GM12878 (cell line): ENCODE measurements at regions not wholly inside any gene's neighbourhood (a gene's known extent, or its start where the extent isn't known, plus 50 kb on each side); places are given as distances from the start of the nearest gene placed in this dataset.

Experiments used
- ATAC-seq: fragments of 200-7000 bp; cut with Tn5 transposase; 3 replicates; pipeline ENCODE4 v1.9.1; 2020; ENCODE audit warnings: mild to moderate bottlenecking, moderate library complexity
- BruUV-seq: library from RNA; stranded (reverse); fragments of 400-500 nt; replicated peaks from 2 replicates; lab custom pipeline; 2021; lab: Mats Ljungman, UMichigan
- CTCF ChIA-PET: fragments of 300-600 bp; sonication (Branson Sonifier 250); formaldehyde crosslinking; extraction: SDS; loops from one replicate; lab custom pipeline; 2021; ENCODE audit warnings: inconsistent platforms; lab: Yijun Ruan, JAX
- POLR2A ChIA-PET: fragments of 350-600 bp; formaldehyde crosslinking; extraction: SDS; loops from one replicate; lab custom pipeline; 2021; ENCODE audit warnings: inconsistent platforms; lab: Charles Lee
- RAD21 ChIA-PET: fragments of 300-600 bp; sonication (Branson Sonifier 250); formaldehyde crosslinking; loops from one replicate; lab custom pipeline; 2023; ENCODE audit warnings: antibody characterized with exemption; ENCODE audit not compliant: unreplicated experiment; lab: Charles Lee
- SMC1A ChIA-PET: fragments of 300-600 bp; sonication (Branson Sonifier 250); formaldehyde crosslinking; loops from one replicate; lab custom pipeline; 2023; ENCODE audit not compliant: unreplicated experiment, uncharacterized antibody; lab: Charles Lee
- DNase-seq: peaks from one replicate; pipeline ENCODE4 v3.0.0-alpha.2; 2011; ENCODE audit warnings: low read depth, low spot score
- FAIRE-seq: peaks from 3 replicates; lab custom pipeline; 2011; peaks lifted over from hg19 to GRCh38; lab: Jason Lieb, UNC
- H2AFZ ChIP-seq: 2 replicates; pipeline ENCODE4 v1.6.0; 2011; ENCODE audit warnings: low read depth, low read length, control low read depth; ENCODE audit not compliant: control insufficient read depth
- H3K27ac ChIP-seq: 2 replicates; pipeline ENCODE4 v1.5.1; 2011; ENCODE audit warnings: control low read depth; ENCODE audit not compliant: control insufficient read depth, insufficient read depth
- H3K27me3 ChIP-seq, 2 experiments: replicated peaks in 1 of 2; 2 replicates each; pipeline versions ENCODE4 v1.6.0 to v1.6.1; 2011; ENCODE audit warnings: low read length in 1 of 2; ENCODE audit not compliant: control insufficient read depth in 2 of 2, insufficient read depth in 2 of 2
- H3K36me3 ChIP-seq, 2 experiments: 2 replicates each; pipeline ENCODE4 v1.5.1; 2011; ENCODE audit warnings: low read length in 1 of 2; ENCODE audit not compliant: control insufficient read depth in 2 of 2, insufficient read depth in 2 of 2
- H3K4me1 ChIP-seq: 2 replicates; pipeline ENCODE4 v1.6.1; 2011; ENCODE audit warnings: mild to moderate bottlenecking, low read length, moderate library complexity, mixed read lengths; ENCODE audit not compliant: control insufficient read depth, insufficient read depth
- H3K4me2 ChIP-seq: 2 replicates; pipeline ENCODE4 v1.6.0; 2011; ENCODE audit warnings: control low read depth; ENCODE audit not compliant: control insufficient read depth, insufficient read depth
- H3K4me3 ChIP-seq: fragments of 200-600 bp; sonication (generic); 2 replicates; pipeline ENCODE4 v1.5.1; 2016
- H3K79me2 ChIP-seq: 2 replicates; pipeline ENCODE4 v1.6.0; 2011; ENCODE audit warnings: low read length; ENCODE audit not compliant: control insufficient read depth, insufficient read depth
- H3K9ac ChIP-seq: 2 replicates; pipeline ENCODE4 v1.8.0; 2011; ENCODE audit warnings: low read length, control low read depth, mixed read lengths; ENCODE audit not compliant: control insufficient read depth, insufficient read depth
- H3K9me3 ChIP-seq: replicated peaks from 3 replicates; pipeline ENCODE4 v1.5.1; 2011; ENCODE audit warnings: mild to moderate bottlenecking, low read length; ENCODE audit not compliant: control insufficient read depth, insufficient read depth
- H4K20me1 ChIP-seq: 2 replicates; pipeline ENCODE4 v1.6.0; 2011; ENCODE audit not compliant: control insufficient read depth, insufficient read depth
- BCL11A ChIP-seq: IDR thresholded peaks from 2 replicates; pipeline ENCODE4 v1.6.1; 2011; ENCODE audit warnings: low read depth, low read length
- CTCF ChIP-seq, 3 experiments: IDR thresholded peaks in 2 of 3; conservative IDR thresholded peaks in 1 of 3; 2 replicates each; pipeline ENCODE4 v1.5.1; 2011; ENCODE audit warnings: low read depth in 3 of 3, low read length in 3 of 3, mild to moderate bottlenecking in 3 of 3, control low read depth in 2 of 3, moderate library complexity in 2 of 3, inconsistent platforms in 1 of 3, mixed read lengths in 1 of 3; ENCODE audit not compliant: control insufficient read depth in 2 of 3, insufficient read depth in 1 of 3; ENCODE audit errors: extremely low read depth in 1 of 3
- NFYB ChIP-seq: IDR thresholded peaks from 2 replicates; pipeline ENCODE4 v1.6.1; 2011; ENCODE audit warnings: low read depth, mild to moderate bottlenecking, low read length, improper control_type of control experiment, moderate library complexity; ENCODE audit not compliant: insufficient read depth
- RELA ChIP-seq: fragments of 450-650 bp; IDR thresholded peaks from 2 replicates; pipeline ENCODE4 v1.8.0; 2014; ENCODE audit warnings: borderline replicate concordance; ENCODE audit not compliant: partially characterized antibody
- RFX5 ChIP-seq: IDR thresholded peaks from 2 replicates; pipeline ENCODE4 v1.6.1; 2011; ENCODE audit warnings: low read depth, low read length, improper control_type of control experiment
- SMAD5 ChIP-seq: IDR thresholded peaks from 2 replicates; pipeline ENCODE4 v1.6.1; 2016; ENCODE audit warnings: antibody characterized with exemption, low read depth
- WGBS: methylation state at CpG from one replicate; pipeline ENCODE4 v1.1.6; 2016; ENCODE audit warnings: low lambda C conversion rate; ENCODE audit not compliant: insufficient replicate concordance, insufficient coverage; ENCODE audit errors: missing lambda C conversion rate; 5-methylcytosine and 5-hydroxymethylcytosine counted together
- in situ Hi-C: fragments of 300-500 bp; cut with MboI; formaldehyde crosslinking; loops from 9 replicates; pipeline ENCODE4 v1.14.3; 2018; ENCODE audit warnings: mixed read lengths
- intact Hi-C: fragments of 100-400 bp; cut with micrococcal nuclease; formaldehyde crosslinking; loops from one replicate; pipeline ENCODE4 v1.14.2; 2022; ENCODE audit not compliant: unreplicated experiment
- TF ChIP-seq, protein P1 (sequence below): fragments of 450-650 bp; formaldehyde crosslinking; IDR thresholded peaks from 2 replicates; pipeline ENCODE4 v1.4.0; 2020; ENCODE audit warnings: mild to moderate bottlenecking, moderate library complexity
- TF ChIP-seq, protein P2 (sequence below): IDR thresholded peaks from 2 replicates; pipeline ENCODE4 v1.6.1; 2012; ENCODE audit warnings: low read length, inconsistent platforms
- TF ChIP-seq, protein P3 (sequence below): fragments of 450-650 bp; IDR thresholded peaks from 2 replicates; pipeline ENCODE4 v1.6.1; 2016; ENCODE audit warnings: mild to moderate bottlenecking

GRCh38 chr7:86212976-86213375 is 430.7 kb upstream of the GRM3 start:
- no TSS peak for BruUV-seq
- intact Hi-C loops = no loop called here
- Histone ChIP-seq H2AFZ (no peak overlapping the region), H4K20me1 (no peaks in the 10 kb centered on the region), H3K4me1 (no peaks in the 10 kb centered on the region), H3K4me2 (no peak overlapping the region), H3K27me3 (no peaks in the 10 kb centered on the region), H3K79me2 (no peaks in the 10 kb centered on the region), H3K9me3 (no peaks in the 10 kb centered on the region), H3K9ac (no peak overlapping the region), H3K27ac (no peak overlapping the region), H3K4me3 (no peak overlapping the region), H3K36me3 (no peaks in the 10 kb centered on the region)
- ChIA-PET POLR2A (no interaction called here), CTCF (interaction anchor here (1.4 kb wide), 1 partner anchor 257 kb away, joined by 5 read pairs; no protein-coding TSS in a partner anchor), RAD21 (no interaction called here), SMC1A (no interaction called here)
- ATAC-seq (no peak), DNase-seq (no peak), FAIRE-seq (no peak)
- in situ Hi-C loops = no loop called here
- 44% methylated on average over 2 of the region's 2 CpGs for WGBS
- TF ChIP-seq CTCF (IDR thresholded peaks at IDR 0.05 in 2 of 3, conservative IDR thresholded peaks at IDR 0.05 in 1 of 3; ENCODE audit: control insufficient read depth in 2 of 3, extremely low read depth in 1 of 3, insufficient read depth in 1 of 3, low read depth in 3 of 3, low read length in 3 of 3) = no peak

DNA sequence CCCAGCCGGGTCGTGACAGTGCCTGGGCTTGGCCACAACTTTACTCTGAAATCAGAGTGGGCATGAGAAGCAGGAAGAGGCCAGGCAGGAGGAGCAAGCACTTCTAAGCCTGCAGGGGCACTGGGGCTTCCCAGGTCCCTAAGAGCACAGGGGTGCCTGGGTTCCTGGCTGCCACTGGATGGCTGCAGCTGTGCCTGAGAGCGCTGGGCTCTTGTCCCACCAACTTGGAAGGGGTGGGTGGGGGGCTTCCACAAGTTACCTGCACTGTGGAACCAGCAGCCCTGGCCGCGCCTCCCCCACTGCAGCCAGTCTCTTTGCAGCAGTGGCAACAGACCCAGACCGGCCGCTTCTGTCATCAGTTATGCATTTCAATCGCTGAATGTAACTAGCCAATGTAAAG is 434.7 kb upstream of the GRM3 start:
- FAIRE-seq = no peak
- TF ChIP-seq RFX5 (no peak), SMAD5 (no peak), RELA (no peak), BCL11A (no peak), NFYB (no peak)
- TF ChIP-seq, protein P1, sequence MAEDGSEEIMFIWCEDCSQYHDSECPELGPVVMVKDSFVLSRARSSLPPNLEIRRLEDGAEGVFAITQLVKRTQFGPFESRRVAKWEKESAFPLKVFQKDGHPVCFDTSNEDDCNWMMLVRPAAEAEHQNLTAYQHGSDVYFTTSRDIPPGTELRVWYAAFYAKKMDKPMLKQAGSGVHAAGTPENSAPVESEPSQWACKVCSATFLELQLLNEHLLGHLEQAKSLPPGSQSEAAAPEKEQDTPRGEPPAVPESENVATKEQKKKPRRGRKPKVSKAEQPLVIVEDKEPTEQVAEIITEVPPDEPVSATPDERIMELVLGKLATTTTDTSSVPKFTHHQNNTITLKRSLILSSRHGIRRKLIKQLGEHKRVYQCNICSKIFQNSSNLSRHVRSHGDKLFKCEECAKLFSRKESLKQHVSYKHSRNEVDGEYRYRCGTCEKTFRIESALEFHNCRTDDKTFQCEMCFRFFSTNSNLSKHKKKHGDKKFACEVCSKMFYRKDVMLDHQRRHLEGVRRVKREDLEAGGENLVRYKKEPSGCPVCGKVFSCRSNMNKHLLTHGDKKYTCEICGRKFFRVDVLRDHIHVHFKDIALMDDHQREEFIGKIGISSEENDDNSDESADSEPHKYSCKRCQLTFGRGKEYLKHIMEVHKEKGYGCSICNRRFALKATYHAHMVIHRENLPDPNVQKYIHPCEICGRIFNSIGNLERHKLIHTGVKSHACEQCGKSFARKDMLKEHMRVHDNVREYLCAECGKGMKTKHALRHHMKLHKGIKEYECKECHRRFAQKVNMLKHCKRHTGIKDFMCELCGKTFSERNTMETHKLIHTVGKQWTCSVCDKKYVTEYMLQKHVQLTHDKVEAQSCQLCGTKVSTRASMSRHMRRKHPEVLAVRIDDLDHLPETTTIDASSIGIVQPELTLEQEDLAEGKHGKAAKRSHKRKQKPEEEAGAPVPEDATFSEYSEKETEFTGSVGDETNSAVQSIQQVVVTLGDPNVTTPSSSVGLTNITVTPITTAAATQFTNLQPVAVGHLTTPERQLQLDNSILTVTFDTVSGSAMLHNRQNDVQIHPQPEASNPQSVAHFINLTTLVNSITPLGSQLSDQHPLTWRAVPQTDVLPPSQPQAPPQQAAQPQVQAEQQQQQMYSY (CRISPR knock-in tag) = no peak
- TF ChIP-seq, protein P2, sequence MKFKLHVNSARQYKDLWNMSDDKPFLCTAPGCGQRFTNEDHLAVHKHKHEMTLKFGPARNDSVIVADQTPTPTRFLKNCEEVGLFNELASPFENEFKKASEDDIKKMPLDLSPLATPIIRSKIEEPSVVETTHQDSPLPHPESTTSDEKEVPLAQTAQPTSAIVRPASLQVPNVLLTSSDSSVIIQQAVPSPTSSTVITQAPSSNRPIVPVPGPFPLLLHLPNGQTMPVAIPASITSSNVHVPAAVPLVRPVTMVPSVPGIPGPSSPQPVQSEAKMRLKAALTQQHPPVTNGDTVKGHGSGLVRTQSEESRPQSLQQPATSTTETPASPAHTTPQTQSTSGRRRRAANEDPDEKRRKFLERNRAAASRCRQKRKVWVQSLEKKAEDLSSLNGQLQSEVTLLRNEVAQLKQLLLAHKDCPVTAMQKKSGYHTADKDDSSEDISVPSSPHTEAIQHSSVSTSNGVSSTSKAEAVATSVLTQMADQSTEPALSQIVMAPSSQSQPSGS = no peak
- TF ChIP-seq, protein P3, sequence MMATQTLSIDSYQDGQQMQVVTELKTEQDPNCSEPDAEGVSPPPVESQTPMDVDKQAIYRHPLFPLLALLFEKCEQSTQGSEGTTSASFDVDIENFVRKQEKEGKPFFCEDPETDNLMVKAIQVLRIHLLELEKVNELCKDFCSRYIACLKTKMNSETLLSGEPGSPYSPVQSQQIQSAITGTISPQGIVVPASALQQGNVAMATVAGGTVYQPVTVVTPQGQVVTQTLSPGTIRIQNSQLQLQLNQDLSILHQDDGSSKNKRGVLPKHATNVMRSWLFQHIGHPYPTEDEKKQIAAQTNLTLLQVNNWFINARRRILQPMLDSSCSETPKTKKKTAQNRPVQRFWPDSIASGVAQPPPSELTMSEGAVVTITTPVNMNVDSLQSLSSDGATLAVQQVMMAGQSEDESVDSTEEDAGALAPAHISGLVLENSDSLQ = no peak

More for the DNA sequence above, 434.7 kb upstream of the GRM3 start:
- intact Hi-C loops = no loop called here
- Histone ChIP-seq H3K4me1 (no peaks in the 10 kb centered on the region), H3K4me3 (no peak overlapping the region), H3K27me3 (no peaks in the 10 kb centered on the region), H3K79me2 (no peaks in the 10 kb centered on the region), H3K9me3 (no peaks in the 10 kb centered on the region), H3K36me3 (no peaks in the 10 kb centered on the region), H3K9ac (no peak overlapping the region), H2AFZ (no peak overlapping the region), H3K27ac (no peak overlapping the region), H3K4me2 (no peak overlapping the region), H4K20me1 (no peaks in the 10 kb centered on the region)
- in situ Hi-C loops = no loop called here
- RAD21 ChIA-PET = no interaction called here
- no peak for ATAC-seq
- POLR2A ChIA-PET = no interaction called here
- DNase-seq = no peak
- SMC1A ChIA-PET = no interaction called here
- CTCF ChIA-PET = no interaction called here
- BruUV-seq = no TSS peak
- WGBS = 30% methylated on average over 8 of the region's 8 CpGs
